H7 (cell line): ENCODE measurements at regions not wholly inside any gene's neighbourhood (a gene's known extent, or its start where the extent isn't known, plus 50 kb on each side); places are given as distances from the start of the nearest gene placed in this dataset.

Experiments used
- DNase-seq: peaks from one replicate; pipeline ENCODE4 v3.0.0; 2012
- H3K27me3 ChIP-seq: 2 replicates; pipeline ENCODE4 v1.6.0; 2011; ENCODE audit warnings: mild to moderate bottlenecking, low read length; ENCODE audit not compliant: control insufficient read depth, insufficient read depth
- H3K36me3 ChIP-seq: replicated peaks from 2 replicates; pipeline ENCODE4 v1.5.1; 2011; ENCODE audit warnings: low read length; ENCODE audit not compliant: control insufficient read depth, insufficient read depth
- H3K4me3 ChIP-seq: 2 replicates; pipeline ENCODE4 v1.5.1; 2011; ENCODE audit warnings: low read depth, mild to moderate bottlenecking, control low read depth, low read length, moderate library complexity; ENCODE audit not compliant: insufficient read depth

GRCh38 chr12:38384816-38385378 lies 68.3 kb downstream of the ALG10B start:
- peak; percentile 1 for DNase-seq
- Histone ChIP-seq H3K36me3 (no peaks in the 10 kb centered on the region), H3K4me3 (peak overlapping the region; percentile 4; the same call in 1 of the 2 replicates), H3K27me3 (no peaks in the 10 kb centered on the region)

- no peak for DNase-seq
These were observed 68.9 kb downstream of the ALG10B start for GRCh38 chr12:38385486-38385885.

DNA sequence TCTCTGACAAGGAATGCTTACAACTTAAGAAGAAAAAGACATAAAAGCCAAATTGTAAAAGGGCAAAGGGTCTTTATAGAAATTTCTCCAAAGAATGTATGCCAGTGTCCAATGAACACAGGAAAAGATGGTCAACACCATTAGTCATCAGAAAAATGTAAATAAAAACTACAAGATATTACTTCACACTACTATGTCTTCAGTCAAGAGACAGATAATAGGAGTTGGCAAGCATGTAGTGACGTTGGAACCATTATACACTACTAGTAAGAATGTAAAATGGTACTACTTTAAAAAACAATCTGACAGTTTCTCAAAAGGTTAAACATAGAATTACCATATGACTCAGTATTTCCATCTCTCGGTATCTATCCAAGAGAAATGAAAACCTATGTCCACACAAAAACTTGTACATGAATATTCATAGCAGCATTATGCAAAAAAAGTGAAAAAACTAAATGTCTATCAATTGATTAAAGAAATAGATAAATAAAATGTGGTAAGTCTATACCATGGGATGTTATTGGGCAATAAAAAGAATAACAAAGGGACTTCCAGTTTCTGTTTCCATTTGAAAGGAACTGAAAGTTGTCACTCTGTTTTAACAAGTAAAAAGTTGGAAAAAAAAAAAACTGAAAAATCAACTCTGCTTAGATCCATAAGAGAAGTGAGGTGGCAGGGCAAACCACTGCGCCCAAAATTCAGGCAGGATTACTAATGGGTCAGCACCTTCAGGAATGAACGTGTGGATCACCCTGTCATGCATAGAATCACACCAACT lies 69.8 kb downstream of the ALG10B start:
- DNase-seq, result no peak
- Histone ChIP-seq H3K27me3 (no peaks in the 10 kb centered on the region), H3K4me3 (no peak overlapping the region), H3K36me3 (no peaks in the 10 kb centered on the region)

More at GRCh38 chr12:38385486-38385885, 68.9 kb downstream of the ALG10B start:
- Histone ChIP-seq H3K36me3 (no peaks in the 10 kb centered on the region), H3K4me3 (peak overlapping the region; percentile 4; the same call in 1 of the 2 replicates), H3K27me3 (no peaks in the 10 kb centered on the region)

- no peak for DNase-seq
- no peaks in the 10 kb centered on the region for H3K27me3 ChIP-seq
- no peaks in the 10 kb centered on the region for H3K36me3 ChIP-seq
- H3K4me3 ChIP-seq, result no peak overlapping the region
These were observed 73.0 kb downstream of the ALG10B start for GRCh38 chr12:38389614-38390013.

DNA sequence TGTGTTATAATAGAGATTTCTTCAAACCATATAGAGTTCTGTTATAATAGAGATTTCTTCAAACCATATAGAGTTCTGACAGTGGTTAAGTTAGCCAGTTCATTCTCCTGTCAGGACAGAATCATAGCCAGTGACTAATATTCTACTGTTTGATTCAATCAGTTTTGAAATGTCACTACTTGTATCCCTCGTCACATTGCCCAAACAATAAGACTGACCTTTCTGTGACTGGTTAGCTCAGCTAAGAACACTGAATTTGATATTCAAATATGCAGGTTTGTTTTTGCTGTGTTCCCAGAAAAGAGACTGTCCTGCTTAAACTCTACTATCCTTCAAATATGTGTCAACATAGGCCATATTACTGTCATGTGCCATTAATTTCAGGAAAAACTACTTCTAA lies 74.4 kb downstream of the ALG10B start:
- DNase-seq, result no peak
- Histone ChIP-seq H3K27me3 (no peaks in the 10 kb centered on the region), H3K4me3 (no peak overlapping the region), H3K36me3 (no peaks in the 10 kb centered on the region)

GRCh38 chr12:38392554-38393144 lies 76.1 kb downstream of the ALG10B start:
- Histone ChIP-seq H3K36me3 (no peaks in the 10 kb centered on the region), H3K27me3 (no peaks in the 10 kb centered on the region), H3K4me3 (no peak overlapping the region)
- no peak for DNase-seq

DNA sequence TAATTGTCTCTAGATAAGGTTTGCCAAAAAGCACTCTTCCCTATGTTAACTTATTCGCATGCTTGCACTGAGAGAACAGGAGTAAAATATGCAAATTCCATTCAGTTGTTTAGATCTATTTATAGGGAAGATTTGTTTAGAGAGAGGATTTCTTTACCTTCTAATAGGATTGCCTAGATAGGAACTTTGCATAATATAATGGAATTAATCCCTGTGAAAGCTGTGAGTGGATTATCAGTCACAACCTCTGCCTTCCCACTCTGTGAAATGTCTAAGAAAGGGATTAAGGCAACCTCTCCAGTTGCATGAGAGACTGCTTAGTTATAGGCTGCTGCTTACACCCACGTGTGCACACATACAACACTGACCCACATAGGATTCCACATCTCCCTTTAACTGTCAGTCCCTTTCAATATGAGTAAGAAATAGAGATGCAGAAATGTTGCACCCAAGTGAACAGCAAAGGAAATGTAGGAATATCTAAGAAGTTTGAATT lies 83.2 kb downstream of the ALG10B start:
- Histone ChIP-seq H3K36me3 (no peaks in the 10 kb centered on the region), H3K27me3 (no peaks in the 10 kb centered on the region), H3K4me3 (no peak overlapping the region)
- no peak for DNase-seq

- H3K36me3 ChIP-seq, result no peaks in the 10 kb centered on the region
- no peak for DNase-seq
- no peak overlapping the region for H3K4me3 ChIP-seq
- H3K27me3 ChIP-seq, result no peaks in the 10 kb centered on the region
These were observed 86.2 kb downstream of the ALG10B start for GRCh38 chr12:38402811-38403210.

GRCh38 chr12:38409511-38409910 lies 92.9 kb downstream of the ALG10B start:
- H3K36me3 ChIP-seq, result no peaks in the 10 kb centered on the region
- H3K27me3 ChIP-seq, result no peaks in the 10 kb centered on the region
- DNase-seq, result no peak
- H3K4me3 ChIP-seq, result no peak overlapping the region

GRCh38 chr12:38411426-38411825 lies 94.9 kb downstream of the ALG10B start:
- Histone ChIP-seq H3K36me3 (no peaks in the 10 kb centered on the region), H3K27me3 (no peaks in the 10 kb centered on the region), H3K4me3 (no peak overlapping the region)
- DNase-seq, result no peak

- Histone ChIP-seq H3K27me3 (no peaks in the 10 kb centered on the region), H3K4me3 (no peak overlapping the region), H3K36me3 (no peaks in the 10 kb centered on the region)
- no peak for DNase-seq
These were observed 95.4 kb downstream of the ALG10B start for GRCh38 chr12:38411946-38412345.

- no peak overlapping the region for H3K4me3 ChIP-seq
- no peak for DNase-seq
- no peaks in the 10 kb centered on the region for H3K27me3 ChIP-seq
- H3K36me3 ChIP-seq, result no peaks in the 10 kb centered on the region
These were observed 100.5 kb downstream of the ALG10B start for GRCh38 chr12:38417101-38417500.

- Histone ChIP-seq H3K36me3 (no peaks in the 10 kb centered on the region), H3K27me3 (no peaks in the 10 kb centered on the region), H3K4me3 (no peak overlapping the region)
- DNase-seq, result no peak
These were observed 107.9 kb downstream of the ALG10B start for GRCh38 chr12:38424436-38424835.

DNA sequence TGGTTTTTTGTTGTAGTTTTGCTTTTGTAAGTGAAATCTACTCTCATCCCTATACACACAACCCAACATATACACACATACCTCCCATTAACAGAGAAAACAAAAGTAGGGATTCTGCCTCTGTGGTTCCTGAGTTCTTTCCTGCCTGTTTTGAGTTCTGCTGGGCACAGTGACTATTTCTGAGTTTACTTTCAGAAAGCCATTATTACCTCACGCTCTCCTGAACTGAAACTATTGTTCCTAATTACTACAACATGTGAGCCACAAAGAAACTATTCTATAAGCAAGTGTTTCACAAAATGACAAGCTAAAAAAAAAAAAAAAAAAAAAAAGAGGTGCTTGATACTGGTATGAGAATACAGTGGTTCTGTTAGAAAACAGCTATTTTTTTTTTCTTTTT lies 110.9 kb downstream of the ALG10B start:
- H3K36me3 ChIP-seq, result no peaks in the 10 kb centered on the region
- H3K4me3 ChIP-seq, result no peak overlapping the region
- no peak for DNase-seq
- no peaks in the 10 kb centered on the region for H3K27me3 ChIP-seq

DNA sequence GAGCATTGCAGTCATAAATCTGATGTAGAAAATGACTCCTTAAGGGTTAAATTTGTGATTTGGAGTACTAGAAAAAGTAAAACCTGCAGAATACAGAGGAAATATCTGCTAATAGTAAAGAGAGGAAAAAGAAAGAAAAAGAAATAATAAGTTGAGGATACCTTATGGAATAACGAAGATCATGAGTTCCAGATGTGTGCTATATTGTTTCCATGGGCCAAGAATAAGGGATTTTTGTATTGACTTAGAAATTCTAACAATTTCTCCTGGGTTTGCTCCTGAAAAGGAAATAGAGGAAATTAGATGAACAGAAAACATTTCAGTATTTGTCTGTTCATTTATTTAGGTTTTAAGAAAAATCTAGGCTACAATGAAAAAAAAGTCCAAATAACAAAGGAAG lies 115.3 kb downstream of the ALG10B start:
- no peak for DNase-seq
- H3K4me3 ChIP-seq, result no peak overlapping the region
- H3K36me3 ChIP-seq, result no peaks in the 10 kb centered on the region
- no peaks in the 10 kb centered on the region for H3K27me3 ChIP-seq
